SK-N-SH (cell line): ENCODE measurements at regions not wholly inside any gene's neighbourhood (a gene's known extent, or its start where the extent isn't known, plus 50 kb on each side); places are given as distances from the start of the nearest gene placed in this dataset.

Source experiments
- CHD2 ChIP-seq: fragments of 150-350 bp; IDR thresholded peaks from 2 replicates; pipeline ENCODE4 v1.6.1; 2018; ENCODE audit warnings: low read length; ENCODE audit not compliant: partially characterized antibody
- ELF1 ChIP-seq: IDR thresholded peaks from 2 replicates; pipeline ENCODE4 v1.4.0; 2012
- FOXM1 ChIP-seq: IDR thresholded peaks from 2 replicates; pipeline ENCODE4 v1.4.0; 2012; ENCODE audit warnings: low read depth, mild to moderate bottlenecking
- GABPA ChIP-seq: IDR thresholded peaks from 2 replicates; pipeline ENCODE4 v1.4.0; 2012; ENCODE audit warnings: low read depth, mild to moderate bottlenecking
- MXI1 ChIP-seq: IDR thresholded peaks from 2 replicates; pipeline ENCODE4 v1.6.1; 2012; ENCODE audit warnings: mild to moderate bottlenecking, low read depth, low read length, improper control_type of control experiment
- NFIC ChIP-seq: IDR thresholded peaks from 2 replicates; pipeline ENCODE4 v1.4.0; 2012; ENCODE audit warnings: borderline replicate concordance
- RAD21 ChIP-seq: IDR thresholded peaks from 2 replicates; pipeline ENCODE4 v1.6.1; 2012; ENCODE audit warnings: mild to moderate bottlenecking, low read length
- SIN3A ChIP-seq: IDR thresholded peaks from 2 replicates; pipeline ENCODE4 v1.6.1; 2012; ENCODE audit warnings: low read depth, mild to moderate bottlenecking, low read length, moderate library complexity, borderline replicate concordance
- SMC3 ChIP-seq: IDR thresholded peaks from 2 replicates; pipeline ENCODE4 v1.6.1; 2012; ENCODE audit warnings: low read depth, low read length, improper control_type of control experiment
- TEAD4 ChIP-seq: IDR thresholded peaks from 2 replicates; pipeline ENCODE4 v1.4.0; 2012; ENCODE audit warnings: mild to moderate bottlenecking, borderline replicate concordance; ENCODE audit not compliant: insufficient read depth
- YY1 ChIP-seq: IDR thresholded peaks from 2 replicates; pipeline ENCODE4 v1.4.0; 2012; ENCODE audit warnings: low read depth, mild to moderate bottlenecking
- TF ChIP-seq, protein P1 (sequence below): fragments of 150-350 bp; IDR thresholded peaks from 2 replicates; pipeline ENCODE4 v1.6.1; 2017; ENCODE audit warnings: antibody characterized with exemption, low read length, low read depth, borderline replicate concordance
- TF ChIP-seq, protein P2 (sequence below): fragments of 200-600 bp; sonication (generic); IDR thresholded peaks from 2 replicates; pipeline ENCODE4 v1.6.1; 2017; ENCODE audit warnings: antibody characterized with exemption, mild to moderate bottlenecking, moderate library complexity
- TF ChIP-seq, protein P3 (sequence below): IDR thresholded peaks from 2 replicates; pipeline ENCODE4 v1.4.0; 2012; ENCODE audit warnings: low read depth

GRCh38 chr3:87507753-87508152, 231.4 kb upstream of the POU1F1 start:
- TF ChIP-seq, protein P1, sequence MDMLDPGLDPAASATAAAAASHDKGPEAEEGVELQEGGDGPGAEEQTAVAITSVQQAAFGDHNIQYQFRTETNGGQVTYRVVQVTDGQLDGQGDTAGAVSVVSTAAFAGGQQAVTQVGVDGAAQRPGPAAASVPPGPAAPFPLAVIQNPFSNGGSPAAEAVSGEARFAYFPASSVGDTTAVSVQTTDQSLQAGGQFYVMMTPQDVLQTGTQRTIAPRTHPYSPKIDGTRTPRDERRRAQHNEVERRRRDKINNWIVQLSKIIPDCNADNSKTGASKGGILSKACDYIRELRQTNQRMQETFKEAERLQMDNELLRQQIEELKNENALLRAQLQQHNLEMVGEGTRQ = no peak
- TF ChIP-seq, protein P2, sequence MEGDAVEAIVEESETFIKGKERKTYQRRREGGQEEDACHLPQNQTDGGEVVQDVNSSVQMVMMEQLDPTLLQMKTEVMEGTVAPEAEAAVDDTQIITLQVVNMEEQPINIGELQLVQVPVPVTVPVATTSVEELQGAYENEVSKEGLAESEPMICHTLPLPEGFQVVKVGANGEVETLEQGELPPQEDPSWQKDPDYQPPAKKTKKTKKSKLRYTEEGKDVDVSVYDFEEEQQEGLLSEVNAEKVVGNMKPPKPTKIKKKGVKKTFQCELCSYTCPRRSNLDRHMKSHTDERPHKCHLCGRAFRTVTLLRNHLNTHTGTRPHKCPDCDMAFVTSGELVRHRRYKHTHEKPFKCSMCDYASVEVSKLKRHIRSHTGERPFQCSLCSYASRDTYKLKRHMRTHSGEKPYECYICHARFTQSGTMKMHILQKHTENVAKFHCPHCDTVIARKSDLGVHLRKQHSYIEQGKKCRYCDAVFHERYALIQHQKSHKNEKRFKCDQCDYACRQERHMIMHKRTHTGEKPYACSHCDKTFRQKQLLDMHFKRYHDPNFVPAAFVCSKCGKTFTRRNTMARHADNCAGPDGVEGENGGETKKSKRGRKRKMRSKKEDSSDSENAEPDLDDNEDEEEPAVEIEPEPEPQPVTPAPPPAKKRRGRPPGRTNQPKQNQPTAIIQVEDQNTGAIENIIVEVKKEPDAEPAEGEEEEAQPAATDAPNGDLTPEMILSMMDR = no peak
- TF ChIP-seq ELF1 (no peak), FOXM1 (no peak), RAD21 (no peak), TEAD4 (no peak), SMC3 (no peak), GABPA (no peak), MXI1 (no peak), SIN3A (no peak), CHD2 (no peak), YY1 (no peak), NFIC (no peak)
- TF ChIP-seq, protein P3, sequence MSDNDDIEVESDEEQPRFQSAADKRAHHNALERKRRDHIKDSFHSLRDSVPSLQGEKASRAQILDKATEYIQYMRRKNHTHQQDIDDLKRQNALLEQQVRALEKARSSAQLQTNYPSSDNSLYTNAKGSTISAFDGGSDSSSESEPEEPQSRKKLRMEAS = no peak
